SK-N-SH (cell line): ENCODE measurements at regions not wholly inside any gene's neighbourhood (a gene's known extent, or its start where the extent isn't known, plus 50 kb on each side); places are given as distances from the start of the nearest gene placed in this dataset.

Source experiments
- CTCF ChIA-PET: fragments of 300-600, 350-600 bp; formaldehyde crosslinking; extraction: SDS; loops from one replicate; lab custom pipeline; 2021; lab: Yijun Ruan, JAX
- POLR2A ChIA-PET: fragments of 350-600 bp; sonication (Branson Sonifier 250); formaldehyde crosslinking; extraction: SDS; loops from one replicate; lab custom pipeline; 2020; ENCODE audit warnings: antibody characterized with exemption, inconsistent platforms; lab: Yijun Ruan, JAX
- DNase-seq: peaks from one replicate; pipeline ENCODE4 v3.0.0; 2012
- H2AFZ ChIP-seq: fragments of 200-600 bp; sonication (generic); 2 replicates; pipeline ENCODE4 v1.8.1; 2016; ENCODE audit warnings: antibody characterized with exemption, mild to moderate bottlenecking, low read depth
- H3F3A ChIP-seq: fragments of 200-600 bp; sonication (generic); replicated peaks from 2 replicates; pipeline ENCODE3; 2016; ENCODE audit warnings: antibody characterized with exemption, mild to moderate bottlenecking; ENCODE audit not compliant: insufficient read depth
- H3K27ac ChIP-seq, 2 experiments: fragments of 200-500 bp in 1 of 2; fragments of 200-600 bp in 1 of 2; sonication (Bioruptor generic) in 1 of 2; sonication (generic), shearing (Covaris generic) in 1 of 2; 2 replicates each; pipeline versions ENCODE4 v1.5.1 to v1.6.1; 2014 to 2016; ENCODE audit warnings: low read depth in 2 of 2, inconsistent platforms in 1 of 2, low read length in 1 of 2, mild to moderate bottlenecking in 1 of 2, mixed read lengths in 1 of 2
- H3K27me3 ChIP-seq: fragments of 200-600 bp; sonication (generic), shearing (Covaris generic); 2 replicates; pipeline ENCODE4 v1.6.1; 2016; ENCODE audit warnings: mixed run types; ENCODE audit not compliant: insufficient read depth
- H3K36me3 ChIP-seq, 2 experiments: fragments of 200-500 bp in 1 of 2; fragments of 200-600 bp in 1 of 2; sonication (Bioruptor generic) in 1 of 2; sonication (generic) in 1 of 2; replicated peaks in 1 of 2; 2 replicates each; pipeline versions ENCODE3 to v1.5.1; 2014 to 2016; ENCODE audit warnings: low read length in 1 of 2, mild to moderate bottlenecking in 1 of 2; ENCODE audit not compliant: insufficient read depth in 2 of 2, control insufficient read depth in 1 of 2
- H3K4me1 ChIP-seq, 2 experiments: fragments of 200-500 bp in 1 of 2; fragments of 200-600 bp in 1 of 2; sonication (Bioruptor generic) in 1 of 2; sonication (generic), shearing (Covaris generic) in 1 of 2; 2 replicates each; pipeline versions ENCODE4 v1.5.1 to v1.6.1; 2014 to 2016; ENCODE audit warnings: low read depth in 1 of 2, low read length in 1 of 2, mixed run types in 1 of 2; ENCODE audit not compliant: insufficient read depth in 2 of 2, control insufficient read depth in 1 of 2
- H3K4me2 ChIP-seq: fragments of 200-600 bp; sonication (generic), shearing (Covaris generic); 2 replicates; pipeline ENCODE4 v1.6.1; 2017; ENCODE audit warnings: mixed run types
- H3K4me3 ChIP-seq, 2 experiments: fragments of 200-500 bp in 1 of 2; fragments of 200-600 bp in 1 of 2; sonication (Bioruptor generic) in 1 of 2; sonication (generic), shearing (Covaris generic) in 1 of 2; 2 replicates each; pipeline versions ENCODE4 v1.5.1 to v1.8.1; 2014 to 2016; ENCODE audit warnings: low read depth in 2 of 2, inconsistent platforms in 1 of 2, low read length in 1 of 2, mild to moderate bottlenecking in 1 of 2, mixed read lengths in 1 of 2, moderate library complexity in 1 of 2
- H3K79me2 ChIP-seq: fragments of 200-600 bp; sonication (generic); 2 replicates; pipeline ENCODE4 v1.8.1; 2017; ENCODE audit warnings: mild to moderate bottlenecking; ENCODE audit not compliant: insufficient read depth
- H3K9ac ChIP-seq: fragments of 200-600 bp; sonication (generic); 2 replicates; pipeline ENCODE4 v1.6.1; 2017; ENCODE audit warnings: mixed run types
- H3K9me2 ChIP-seq: fragments of 200-600 bp; sonication (generic); 2 replicates; pipeline ENCODE4 v1.6.1; 2017; ENCODE audit warnings: mixed run types
- H3K9me3 ChIP-seq: fragments of 200-600 bp; sonication (generic); 2 replicates; pipeline ENCODE4 v1.6.1; 2017; ENCODE audit warnings: mixed run types, mild to moderate bottlenecking, moderate library complexity
- H4K20me1 ChIP-seq: fragments of 200-600 bp; sonication (generic); 2 replicates; pipeline ENCODE4 v1.6.1; 2017; ENCODE audit warnings: mild to moderate bottlenecking, mixed run types; ENCODE audit not compliant: insufficient read depth
- CTCF ChIP-seq: fragments of 200-600 bp; sonication (generic); IDR thresholded peaks from 2 replicates; pipeline ENCODE4 v1.6.1; 2017; ENCODE audit warnings: antibody characterized with exemption, mild to moderate bottlenecking, moderate library complexity
- ELF1 ChIP-seq: IDR thresholded peaks from 2 replicates; pipeline ENCODE4 v1.4.0; 2012
- JUND ChIP-seq: IDR thresholded peaks from 2 replicates; pipeline ENCODE4 v1.4.0; 2012
- POLR2AphosphoS5 ChIP-seq: IDR thresholded peaks from 2 replicates; pipeline ENCODE4 v1.6.1; 2012; ENCODE audit warnings: low read depth, low read length
- RAD21 ChIP-seq: IDR thresholded peaks from 2 replicates; pipeline ENCODE4 v1.6.1; 2012; ENCODE audit warnings: mild to moderate bottlenecking, low read length
- RCOR1 ChIP-seq: fragments of 150-350 bp; IDR thresholded peaks from 2 replicates; pipeline ENCODE4 v1.6.1; 2017; ENCODE audit warnings: antibody characterized with exemption, low read length
- SMC3 ChIP-seq: IDR thresholded peaks from 2 replicates; pipeline ENCODE4 v1.6.1; 2012; ENCODE audit warnings: low read depth, low read length, improper control_type of control experiment
- TCF12 ChIP-seq: IDR thresholded peaks from 2 replicates; pipeline ENCODE4 v1.4.0; 2012
- USF1 ChIP-seq: IDR thresholded peaks from 2 replicates; pipeline ENCODE4 v1.4.0; 2012; ENCODE audit warnings: low read depth, borderline replicate concordance
- USF2 ChIP-seq: fragments of 150-350 bp; IDR thresholded peaks from 2 replicates; pipeline ENCODE4 v1.6.1; 2017; ENCODE audit warnings: antibody characterized with exemption, low read length, low read depth, borderline replicate concordance
- WGBS: methylation state at CpG from one replicate; pipeline ENCODE4 v1.1.6; 2017; ENCODE audit warnings: low lambda C conversion rate; 5-methylcytosine and 5-hydroxymethylcytosine counted together

GRCh38 chr2:221282386-221282785, 289.7 kb downstream of the EPHA4 start (continued):
- TF ChIP-seq USF1 (no peak), USF2 (no peak), SMC3 (no peak), TCF12 (no peak), JUND (no peak), POLR2AphosphoS5 (no peak)
- TF ChIP-seq, all 33 proteins: peak for 0

- Histone ChIP-seq H3K27ac (no peak overlapping the region), H3K79me2 (no peaks in the 10 kb centered on the region), H3K36me3 (no peaks in the 10 kb centered on the region), H3K4me3 (no peak overlapping the region), H3K27me3 (no peaks in the 10 kb centered on the region), H2AFZ (no peak overlapping the region), H3K4me1 (no peaks in the 10 kb centered on the region), H3K9me3 (no peaks in the 10 kb centered on the region), H3K9ac (no peak overlapping the region), H4K20me1 (no peaks in the 10 kb centered on the region), H3K4me2 (no peak overlapping the region), H3K9me2 (no peaks in the 10 kb centered on the region), H3F3A (no peaks in the 10 kb centered on the region)
- ChIA-PET CTCF (no interaction called here), POLR2A (no interaction called here)
- no peak for DNase-seq
- TF ChIP-seq SMC3 (no peak), ELF1 (no peak), RCOR1 (no peak)
- WGBS: 15% methylated on average over 5 of the region's 5 CpGs
Observed at GRCh38 chr2:221283896-221284545, 288.1 kb downstream of the EPHA4 start.

GRCh38 chr2:221285148-221285547, 287.0 kb downstream of the EPHA4 start:
- Histone ChIP-seq H3K9ac (no peak overlapping the region), H3K4me2 (no peak overlapping the region), H4K20me1 (no peaks in the 10 kb centered on the region), H2AFZ (no peak overlapping the region), H3K4me3 (no peak overlapping the region), H3K9me3 (no peaks in the 10 kb centered on the region), H3K27ac (no peak overlapping the region), H3K27me3 (no peaks in the 10 kb centered on the region), H3K36me3 (no peaks in the 10 kb centered on the region), H3K9me2 (no peaks in the 10 kb centered on the region), H3F3A (no peaks in the 10 kb centered on the region), H3K79me2 (no peaks in the 10 kb centered on the region), H3K4me1 (no peaks in the 10 kb centered on the region; a peak in 1 of 4 replicates)
- POLR2A ChIA-PET: no interaction called here
- DNase-seq: no peak
- CTCF ChIA-PET: no interaction called here
- TF ChIP-seq CTCF (no peak), RAD21 (no peak)
- 0% methylated on average over 2 of the region's 2 CpGs for WGBS
